Neural cell (in vitro differentiated cells): ENCODE measurements at regions not wholly inside any gene's neighbourhood (a gene's known extent, or its start where the extent isn't known, plus 50 kb on each side); places are given as distances from the start of the nearest gene placed in this dataset.

Experiments
- H2AFZ ChIP-seq: fragments of 200-600, 300-800 bp; sonication (generic), shearing (Covaris generic); 2 replicates; pipeline ENCODE4 v1.6.0; 2014; ENCODE audit warnings: low read depth, mild to moderate bottlenecking, antibody characterized with exemption, low read length, moderate library complexity
- H3F3A ChIP-seq: fragments of 200-600 bp; shearing (Covaris generic); 2 replicates; pipeline ENCODE4 v1.6.1; 2016; ENCODE audit warnings: mild to moderate bottlenecking, moderate library complexity, mixed read lengths, antibody characterized with exemption, low read length; ENCODE audit not compliant: insufficient read depth, poor library complexity, severe bottlenecking
- H3K27ac ChIP-seq: fragments of 200-600, 300-800 bp; sonication (generic), shearing (Covaris generic); 2 replicates; pipeline ENCODE4 v1.5.1; 2014; ENCODE audit warnings: mild to moderate bottlenecking, low read length, moderate library complexity
- H3K27me3 ChIP-seq: fragments of 300-800, 200-600 bp; sonication (generic), shearing (Covaris generic); 2 replicates; pipeline ENCODE4 v1.6.0; 2014; ENCODE audit warnings: mild to moderate bottlenecking, low read depth, low read length, moderate library complexity; ENCODE audit not compliant: insufficient read depth
- H3K36me3 ChIP-seq: fragments of 300-800, 200-600 bp; sonication (generic), shearing (Covaris generic); 2 replicates; pipeline ENCODE4 v1.5.1; 2014; ENCODE audit warnings: mild to moderate bottlenecking, antibody characterized with exemption, low read length, moderate library complexity; ENCODE audit not compliant: insufficient read depth
- H3K4me2 ChIP-seq: fragments of 300-800, 200-600 bp; sonication (generic), shearing (Covaris generic); 2 replicates; pipeline ENCODE4 v1.6.0; 2014; ENCODE audit warnings: mild to moderate bottlenecking, low read length
- H3K4me3 ChIP-seq: fragments of 300-800, 200-600 bp; sonication (generic), shearing (Covaris generic); 2 replicates; pipeline ENCODE4 v1.5.1; 2014; ENCODE audit warnings: mild to moderate bottlenecking, low read length, moderate library complexity
- H3K79me2 ChIP-seq: fragments of 200-600 bp; shearing (Covaris generic); replicated peaks from 2 replicates; pipeline ENCODE4 v1.6.0; 2014; ENCODE audit warnings: mild to moderate bottlenecking, low read length, moderate library complexity; ENCODE audit not compliant: insufficient read depth
- H3K9ac ChIP-seq: fragments of 300-800, 200-600 bp; sonication (generic), shearing (Covaris generic); 2 replicates; pipeline ENCODE4 v1.6.1; 2016; ENCODE audit warnings: mild to moderate bottlenecking, low read length, mixed read lengths
- H3K9me2 ChIP-seq: fragments of 200-600 bp; shearing (Covaris generic); 2 replicates; pipeline ENCODE4 v1.6.1; 2016; ENCODE audit warnings: mild to moderate bottlenecking, low read length, mixed read lengths; ENCODE audit not compliant: insufficient read depth
- H3K9me3 ChIP-seq: fragments of 200-600, 300-800 bp; sonication (generic), shearing (Covaris generic); 2 replicates; pipeline ENCODE4 v1.6.1; 2016; ENCODE audit warnings: mild to moderate bottlenecking, mixed run types, low read length, moderate library complexity, mixed read lengths
- H4K20me1 ChIP-seq: fragments of 200-600 bp; shearing (Covaris generic); 2 replicates; pipeline ENCODE4 v1.6.1; 2016; ENCODE audit warnings: mild to moderate bottlenecking, mixed run types; ENCODE audit not compliant: insufficient read depth
- CTCF ChIP-seq: fragments of 450-650 bp; IDR thresholded peaks from 2 replicates; pipeline ENCODE4 v1.5.1; 2014; ENCODE audit warnings: antibody characterized with exemption, mild to moderate bottlenecking, moderate library complexity; ENCODE audit not compliant: poor library complexity, severe bottlenecking
- EP300 ChIP-seq: fragments of 450-650 bp; conservative IDR thresholded peaks from 2 replicates; pipeline ENCODE4 v1.6.1; 2014; ENCODE audit warnings: antibody characterized with exemption, mild to moderate bottlenecking, moderate library complexity; ENCODE audit not compliant: poor library complexity, severe bottlenecking
- EZH2 ChIP-seq: fragments of 200-600, 300-800 bp; shearing (Covaris generic), sonication (generic); IDR thresholded peaks from 2 replicates; pipeline ENCODE4 v1.6.1; 2014; ENCODE audit warnings: antibody characterized with exemption, low read length, borderline replicate concordance, mild to moderate bottlenecking; ENCODE audit not compliant: insufficient read depth, poor library complexity, severe bottlenecking
- MXI1 ChIP-seq: fragments of 450-650 bp; conservative IDR thresholded peaks from 2 replicates; pipeline ENCODE4 v1.6.1; 2014; ENCODE audit warnings: antibody characterized with exemption, mild to moderate bottlenecking; ENCODE audit not compliant: poor library complexity, severe bottlenecking
- POLR2AphosphoS5 ChIP-seq: IDR thresholded peaks from 2 replicates; pipeline ENCODE4 v1.6.1; 2012
- RAD21 ChIP-seq: fragments of 450-650 bp; conservative IDR thresholded peaks from 2 replicates; pipeline ENCODE4 v1.6.1; 2014; ENCODE audit warnings: antibody characterized with exemption, mild to moderate bottlenecking, moderate library complexity
- REST ChIP-seq: IDR thresholded peaks from 2 replicates; pipeline ENCODE4 v1.6.1; 2012; ENCODE audit warnings: borderline replicate concordance
- SMC3 ChIP-seq: fragments of 450-650 bp; conservative IDR thresholded peaks from 2 replicates; pipeline ENCODE4 v1.6.1; 2014; ENCODE audit warnings: antibody characterized with exemption, mild to moderate bottlenecking, moderate library complexity; ENCODE audit not compliant: poor library complexity
- TAF1 ChIP-seq: IDR thresholded peaks from 2 replicates; pipeline ENCODE4 v1.6.1; 2012; ENCODE audit warnings: low read depth

- Histone ChIP-seq H3K79me2 (no peaks in the 10 kb centered on the region), H3K9ac (no peak overlapping the region), H4K20me1 (no peaks in the 10 kb centered on the region), H3K36me3 (no peaks in the 10 kb centered on the region), H3K9me3 (no peaks in the 10 kb centered on the region), H3K9me2 (no peaks in the 10 kb centered on the region), H3K4me3 (no peak overlapping the region), H2AFZ (no peak overlapping the region), H3F3A (no peaks in the 10 kb centered on the region), H3K27ac (no peak overlapping the region), H3K4me2 (no peak overlapping the region), H3K27me3 (no peaks in the 10 kb centered on the region)
- no peak for TF ChIP-seq CTCF
- TF ChIP-seq MXI1 = no peak
- no peak for TF ChIP-seq TAF1
- no peak for TF ChIP-seq REST
- TF ChIP-seq EP300 = no peak
- no peak for TF ChIP-seq POLR2AphosphoS5
- TF ChIP-seq EZH2 = no peak
- TF ChIP-seq RAD21 = no peak
- TF ChIP-seq SMC3 = no peak
Measured at GRCh38 chr2:211157211-211157610, 600.8 kb downstream of the CPS1 start.

GRCh38 chr2:211157856-211158463 lies 601.6 kb downstream of the CPS1 start:
- H2AFZ ChIP-seq = no peak overlapping the region
- H3K4me2 ChIP-seq = no peak overlapping the region
- no peak overlapping the region for H3K27ac ChIP-seq
- H3K9ac ChIP-seq = no peak overlapping the region
- no peaks in the 10 kb centered on the region for H3F3A ChIP-seq
- no peak for TF ChIP-seq POLR2AphosphoS5
- TF ChIP-seq SMC3 = peak; percentile 64
- TF ChIP-seq CTCF = peak; percentile 64
- TF ChIP-seq TAF1 = no peak
- TF ChIP-seq RAD21 = peak; percentile 58
- H3K9me3 ChIP-seq = no peaks in the 10 kb centered on the region
- no peaks in the 10 kb centered on the region for H3K79me2 ChIP-seq
- no peaks in the 10 kb centered on the region for H3K27me3 ChIP-seq
- no peaks in the 10 kb centered on the region for H3K36me3 ChIP-seq
- no peak overlapping the region for H3K4me3 ChIP-seq
- H4K20me1 ChIP-seq = no peaks in the 10 kb centered on the region
- H3K9me2 ChIP-seq = no peaks in the 10 kb centered on the region
